ENCODE measurements at regions not wholly inside any gene's neighbourhood (a gene's known extent, or its start where the extent isn't known, plus 50 kb on each side); places are given as distances from the start of the nearest gene placed in this dataset.
A peak's percentile ranks its signal among the peaks of the same experiment; 100 is the strongest.

GRCh38 chr21:38909929-38910328, 104.2 kb downstream of the ETS2 start:
- H3K9me3 ChIP-seq (ENCODE audit: control insufficient read depth in 4 of 4, low read length in 3 of 4): no peaks in the 10 kb centered on the region
- WGBS: 87% methylated on average over 7 of the region's 7 CpGs
- DNase-seq (ENCODE audit: low spot score): no peak
- TF ChIP-seq NR2F2 (IDR thresholded peaks at IDR 0.05) (no peak), YY1 (IDR thresholded peaks at IDR 0.05) (no peak), CTCF (IDR thresholded peaks at IDR 0.05; ENCODE audit: low read depth, low read length, missing input control) (no peak), FOXA1 (IDR thresholded peaks at IDR 0.05) (no peak), JUND (IDR thresholded peaks at IDR 0.05) (no peak), SP1 (IDR thresholded peaks at IDR 0.05) (no peak), TAF1 (conservative IDR thresholded peaks at IDR 0.05) (no peak), HNF4G (IDR thresholded peaks at IDR 0.05) (no peak), RXRA (IDR thresholded peaks at IDR 0.05) (no peak), GABPA (IDR thresholded peaks at IDR 0.05 in 1 of 2, conservative IDR thresholded peaks at IDR 0.05 in 1 of 2) (no peak), REST (IDR thresholded peaks at IDR 0.05) (no peak), ATF3 (IDR thresholded peaks at IDR 0.05) (no peak), RAD21 (IDR thresholded peaks at IDR 0.05) (no peak), HNF4A (conservative IDR thresholded peaks at IDR 0.05) (no peak), ZBTB33 (IDR thresholded peaks at IDR 0.05) (no peak), EGR1 (IDR thresholded peaks at IDR 0.05; ENCODE audit: low read depth in 2 of 2) (no peak), FOXA2 (IDR thresholded peaks at IDR 0.05) (no peak)
- TF ChIP-seq, protein P1, sequence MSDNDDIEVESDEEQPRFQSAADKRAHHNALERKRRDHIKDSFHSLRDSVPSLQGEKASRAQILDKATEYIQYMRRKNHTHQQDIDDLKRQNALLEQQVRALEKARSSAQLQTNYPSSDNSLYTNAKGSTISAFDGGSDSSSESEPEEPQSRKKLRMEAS (IDR thresholded peaks at IDR 0.05): no peak
- no peaks in the 10 kb centered on the region for H3K36me3 ChIP-seq (ENCODE audit: control insufficient read depth in 4 of 4, insufficient read depth in 3 of 4, low read depth in 1 of 4, low read length in 3 of 4)
- H3K27me3 ChIP-seq (ENCODE audit: control insufficient read depth in 4 of 4, insufficient read depth in 4 of 4, low read length in 3 of 4): no peaks in the 10 kb centered on the region
- H3K27ac ChIP-seq (ENCODE audit: low read depth in 1 of 2, low read length in 2 of 2): peak overlapping the region; percentile 93 to 96
- H3K4me1 ChIP-seq (ENCODE audit: control insufficient read depth in 4 of 4, insufficient read depth in 4 of 4, low read length in 3 of 4): peaks cover 0 to 40% (median 18%) of the 10 kb centered on the region in 4 donors
- no peak overlapping the region for H3K4me3 ChIP-seq (ENCODE audit: low read depth in 1 of 3, low read length in 3 of 3)
- H3K9ac ChIP-seq (ENCODE audit: low read depth in 1 of 2, low read length in 2 of 2): peak overlapping the region in 1 of 2 donors; percentile 8
